Tibial nerve (tissue), 4 donors: ENCODE measurements at regions not wholly inside any gene's neighbourhood (a gene's known extent, or its start where the extent isn't known, plus 50 kb on each side); places are given as distances from the start of the nearest gene placed in this dataset.
"Not testable (repeated sequence)": the region's sequence is repeated elsewhere in the genome, so short reads cannot be mapped to it uniquely, and the experiment has no call there.

ENCODE experiments used
- EP300 ChIP-seq, 2 donors: sonication (generic); formaldehyde crosslinking; IDR thresholded peaks; one replicate each; pipeline ENCODE4 v1.6.1; 2017; ENCODE audit warnings: antibody characterized with exemption in 2 of 2, mild to moderate bottlenecking in 1 of 2
- POLR2A ChIP-seq, 2 donors: fragments of 450-650 bp; IDR thresholded peaks; one replicate each; pipeline ENCODE4 v1.6.1; 2017; ENCODE audit warnings: antibody characterized with exemption in 2 of 2, mild to moderate bottlenecking in 2 of 2, moderate library complexity in 2 of 2
- TF ChIP-seq, protein P1 (sequence below), 5 experiments: fragments of 200-600 bp in 3 of 5; fragments of 450-650 bp in 2 of 5; sonication (generic) in 3 of 5; IDR thresholded peaks; one replicate each; pipeline ENCODE4 v1.5.1; 2016 to 2019; ENCODE audit warnings: antibody characterized with exemption in 5 of 5, mild to moderate bottlenecking in 3 of 5, moderate library complexity in 2 of 5

DNA sequence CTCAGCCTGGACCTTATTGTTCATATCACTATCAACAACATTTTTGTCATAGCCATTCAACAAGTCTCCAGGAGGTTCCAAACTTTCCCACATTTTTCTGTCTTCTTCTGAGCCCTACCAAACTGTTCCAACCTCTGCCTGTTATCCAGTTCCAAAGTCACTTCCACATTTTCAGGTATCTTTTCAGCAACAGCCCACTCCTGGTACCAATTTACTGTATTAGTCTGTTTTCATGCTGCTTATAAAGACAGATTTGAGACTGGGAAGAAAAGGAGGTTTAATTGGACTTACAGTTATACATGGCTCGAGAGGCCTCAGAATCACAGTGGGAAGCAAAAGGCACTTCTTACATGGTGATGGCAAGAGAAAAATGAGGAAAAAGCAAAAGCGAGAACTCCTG is 1107.4 kb upstream of the INTU start:
- TF ChIP-seq, protein P1, sequence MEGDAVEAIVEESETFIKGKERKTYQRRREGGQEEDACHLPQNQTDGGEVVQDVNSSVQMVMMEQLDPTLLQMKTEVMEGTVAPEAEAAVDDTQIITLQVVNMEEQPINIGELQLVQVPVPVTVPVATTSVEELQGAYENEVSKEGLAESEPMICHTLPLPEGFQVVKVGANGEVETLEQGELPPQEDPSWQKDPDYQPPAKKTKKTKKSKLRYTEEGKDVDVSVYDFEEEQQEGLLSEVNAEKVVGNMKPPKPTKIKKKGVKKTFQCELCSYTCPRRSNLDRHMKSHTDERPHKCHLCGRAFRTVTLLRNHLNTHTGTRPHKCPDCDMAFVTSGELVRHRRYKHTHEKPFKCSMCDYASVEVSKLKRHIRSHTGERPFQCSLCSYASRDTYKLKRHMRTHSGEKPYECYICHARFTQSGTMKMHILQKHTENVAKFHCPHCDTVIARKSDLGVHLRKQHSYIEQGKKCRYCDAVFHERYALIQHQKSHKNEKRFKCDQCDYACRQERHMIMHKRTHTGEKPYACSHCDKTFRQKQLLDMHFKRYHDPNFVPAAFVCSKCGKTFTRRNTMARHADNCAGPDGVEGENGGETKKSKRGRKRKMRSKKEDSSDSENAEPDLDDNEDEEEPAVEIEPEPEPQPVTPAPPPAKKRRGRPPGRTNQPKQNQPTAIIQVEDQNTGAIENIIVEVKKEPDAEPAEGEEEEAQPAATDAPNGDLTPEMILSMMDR (IDR thresholded peaks at IDR 0.05), result not testable (repeated sequence)
- TF ChIP-seq POLR2A, EP300 (IDR thresholded peaks at IDR 0.05): not testable (repeated sequence)
